HG02623 (cell line): ENCODE measurements at regions not wholly inside any gene's neighbourhood (a gene's known extent, or its start where the extent isn't known, plus 50 kb on each side); places are given as distances from the start of the nearest gene placed in this dataset.
A peak's percentile ranks its signal among the peaks of the same experiment; 100 is the strongest.
"Not testable (repeated sequence)": the region's sequence is repeated elsewhere in the genome, so short reads cannot be mapped to it uniquely, and the experiment has no call there.

Experiments
- ATAC-seq: cut with Tn5 transposase; IDR thresholded peaks from one replicate; pipeline ENCODE4 v1.9.1; 2021; ENCODE audit warnings: moderate library complexity; ENCODE audit not compliant: unreplicated experiment

DNA sequence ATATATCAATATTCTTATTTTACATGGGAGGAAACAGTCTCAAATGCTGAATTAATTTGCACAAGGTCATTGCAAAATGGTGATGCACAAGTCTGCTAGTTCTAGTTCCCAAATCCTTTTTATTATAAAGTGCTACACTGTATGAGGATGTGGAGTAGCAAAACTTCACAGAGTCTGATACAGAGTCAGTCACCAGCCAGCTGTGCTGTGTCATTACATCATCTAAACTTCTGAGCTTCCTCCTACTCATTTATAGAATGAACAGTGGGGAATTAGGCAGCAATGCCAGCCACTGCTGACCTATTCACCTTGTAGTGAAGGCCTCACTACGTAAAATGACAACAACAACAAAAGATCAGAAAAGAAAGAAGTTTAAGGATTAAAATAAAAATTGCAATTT, 357.8 kb downstream of the TMEM167A start:
- peak; percentile 83 for ATAC-seq

DNA sequence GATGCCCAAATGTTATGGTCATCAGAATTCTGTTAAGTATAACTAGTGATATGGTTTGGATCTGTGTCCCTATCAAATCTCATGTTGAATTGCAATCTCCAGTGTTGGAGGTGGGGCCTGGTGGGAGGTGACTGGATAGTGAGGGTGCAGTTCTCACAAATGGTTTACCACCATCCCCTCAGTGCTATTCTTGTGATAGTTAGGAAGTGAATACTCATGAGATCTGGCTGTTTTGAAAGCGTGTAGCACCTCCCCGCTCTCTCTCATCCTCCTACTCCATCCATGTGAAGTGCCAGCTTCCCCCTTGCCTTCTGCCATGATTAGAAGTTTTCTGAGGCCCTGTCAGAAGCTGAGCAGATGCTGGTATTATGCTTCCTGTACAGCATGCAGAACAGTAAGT, 359.5 kb downstream of the TMEM167A start:
- no peak for ATAC-seq

DNA sequence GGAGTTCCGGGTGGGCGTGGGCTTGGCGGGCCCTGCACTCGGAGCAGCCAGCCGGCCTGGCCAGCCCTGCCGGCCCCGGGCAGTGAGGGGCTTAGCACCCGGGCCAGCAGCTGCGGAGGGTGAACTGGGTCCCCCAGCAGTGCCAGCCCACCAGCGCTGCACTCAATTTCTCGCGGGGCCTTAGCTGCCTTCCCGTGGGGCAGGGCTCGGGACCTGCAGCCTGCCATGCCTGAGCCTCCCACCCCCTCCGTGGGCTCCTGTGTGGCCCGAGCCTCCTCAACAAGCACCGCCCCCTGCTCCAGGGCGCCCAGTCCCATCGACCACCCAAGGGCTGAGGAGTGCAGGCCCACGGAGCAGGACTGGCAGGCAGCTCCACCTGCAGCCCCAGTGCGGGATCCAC, 362.5 kb downstream of the TMEM167A start:
- not testable (repeated sequence) for ATAC-seq

- ATAC-seq = no peak
Measured at GRCh38 chr5:82713811-82714210, 363.4 kb downstream of the TMEM167A start.

GRCh38 chr5:82707741-82708140, 369.5 kb downstream of the TMEM167A start:
- no peak for ATAC-seq

- no peak for ATAC-seq
Measured at GRCh38 chr5:82704381-82704780, 372.8 kb downstream of the TMEM167A start.

GRCh38 chr5:82702046-82702445, 375.1 kb downstream of the TMEM167A start:
- ATAC-seq = no peak

DNA sequence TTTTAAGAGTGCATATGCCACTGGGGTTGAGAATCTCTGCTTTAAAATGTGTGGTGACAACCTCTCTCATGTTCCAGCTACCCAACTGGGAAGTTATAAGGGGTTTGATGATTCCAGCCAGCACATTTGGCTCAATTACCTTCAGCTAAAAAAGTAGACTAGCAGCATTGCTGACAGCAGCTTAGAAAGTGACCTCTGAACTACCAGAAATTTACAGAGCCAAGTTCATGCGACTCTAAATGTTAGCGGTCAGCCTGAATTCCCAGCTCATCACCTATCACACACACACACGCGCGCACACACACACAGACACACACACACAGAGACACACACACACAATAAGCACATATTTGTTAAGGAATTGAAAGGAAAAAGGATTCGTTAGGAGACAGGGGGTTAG, 377.5 kb downstream of the TMEM167A start:
- no peak for ATAC-seq

GRCh38 chr5:82698026-82698425, 379.2 kb downstream of the TMEM167A start:
- ATAC-seq = no peak

- ATAC-seq = no peak
Measured at GRCh38 chr5:82694711-82695285, 382.4 kb downstream of the TMEM167A start.

GRCh38 chr5:82692826-82693225, 384.4 kb downstream of the TMEM167A start:
- ATAC-seq = no peak

GRCh38 chr5:82684659-82685058, 392.5 kb downstream of the TMEM167A start:
- ATAC-seq = no peak

GRCh38 chr5:82684165-82684564, 393.0 kb downstream of the TMEM167A start:
- ATAC-seq = no peak

DNA sequence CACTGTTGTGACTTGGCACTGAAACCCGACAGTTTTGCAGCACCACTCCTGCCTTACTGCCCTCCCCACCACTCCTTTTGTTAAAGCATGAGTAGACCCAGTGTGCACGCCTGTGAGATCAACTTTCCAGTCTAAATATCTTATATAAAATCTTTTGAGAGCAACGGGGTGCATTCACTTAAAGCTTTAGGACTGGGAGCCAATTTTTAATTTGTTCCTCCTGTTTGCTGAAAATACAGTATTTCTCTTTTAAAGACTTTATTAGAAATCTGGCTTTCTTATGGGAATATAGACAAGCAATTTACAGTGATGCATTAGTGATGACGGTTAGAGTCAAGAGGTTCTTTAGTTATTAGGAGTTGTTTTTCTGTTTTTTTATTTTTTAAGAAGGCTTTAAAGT, 397.5 kb downstream of the TMEM167A start:
- ATAC-seq = no peak

DNA sequence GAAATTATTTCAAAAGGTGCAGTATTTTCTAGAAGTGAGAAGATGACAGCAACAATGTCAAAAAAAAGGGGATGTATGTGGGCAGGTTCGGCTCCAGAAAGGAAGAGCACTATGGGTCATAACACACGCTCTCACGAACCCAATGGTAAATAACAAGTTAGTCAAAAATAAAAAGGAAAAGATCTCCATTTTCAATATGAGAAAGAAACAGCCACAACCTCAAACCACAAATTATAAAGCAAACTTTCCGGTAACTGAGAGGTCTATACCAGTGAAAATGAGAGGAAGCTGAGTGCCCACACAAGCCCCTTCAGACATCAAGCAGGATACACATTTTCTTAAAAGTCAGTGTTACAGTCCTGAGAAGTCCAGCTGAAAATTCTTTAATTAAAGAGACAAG, 398.5 kb upstream of the RPS23 start:
- ATAC-seq = peak; percentile 80

DNA sequence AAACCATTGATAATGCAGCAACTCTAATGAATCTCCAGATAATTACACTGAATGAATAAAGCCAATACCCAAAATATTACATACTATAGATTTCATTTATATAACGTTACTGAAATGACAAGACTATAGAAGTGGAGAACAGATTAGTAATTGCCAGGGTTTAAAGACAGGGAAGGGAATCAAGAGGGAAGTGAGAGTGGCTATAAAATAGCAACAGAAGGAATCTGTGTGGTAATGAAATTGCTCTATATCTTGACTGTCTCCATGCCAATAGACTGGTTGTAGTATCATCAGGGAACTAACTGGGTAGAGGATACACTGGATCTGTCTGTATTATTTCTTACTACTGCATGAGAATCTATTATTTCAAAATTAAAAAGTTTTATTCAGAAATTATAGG, 396.5 kb upstream of the RPS23 start:
- ATAC-seq = no peak

GRCh38 chr5:82673057-82673809, 395.1 kb upstream of the RPS23 start:
- no peak for ATAC-seq

DNA sequence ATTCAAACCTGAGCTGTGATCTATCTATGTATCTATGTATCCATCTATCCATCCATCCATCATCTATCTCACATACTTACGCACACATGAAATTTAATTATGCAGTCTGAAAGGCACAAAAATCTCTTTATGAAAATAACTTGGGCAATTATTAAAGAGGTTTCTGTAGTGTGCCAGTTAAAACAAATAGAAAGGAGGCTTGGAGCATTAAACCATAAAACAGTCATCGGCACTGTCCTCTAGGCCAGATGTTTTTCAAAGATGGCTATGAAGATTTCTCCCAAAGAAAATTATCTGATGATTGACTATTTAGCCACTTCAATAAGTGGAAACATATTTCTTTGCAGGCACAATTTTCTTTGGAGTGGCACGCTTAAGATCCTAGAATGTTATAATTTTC, 392.5 kb upstream of the RPS23 start:
- no peak for ATAC-seq

GRCh38 chr5:82669720-82670119, 391.6 kb upstream of the RPS23 start:
- no peak for ATAC-seq

GRCh38 chr5:82666312-82666711, 388.2 kb upstream of the RPS23 start:
- no peak for ATAC-seq

- no peak for ATAC-seq
Measured at GRCh38 chr5:82664732-82665131, 386.6 kb upstream of the RPS23 start.

- ATAC-seq = no peak
Measured at GRCh38 chr5:82663225-82663624, 385.1 kb upstream of the RPS23 start.

DNA sequence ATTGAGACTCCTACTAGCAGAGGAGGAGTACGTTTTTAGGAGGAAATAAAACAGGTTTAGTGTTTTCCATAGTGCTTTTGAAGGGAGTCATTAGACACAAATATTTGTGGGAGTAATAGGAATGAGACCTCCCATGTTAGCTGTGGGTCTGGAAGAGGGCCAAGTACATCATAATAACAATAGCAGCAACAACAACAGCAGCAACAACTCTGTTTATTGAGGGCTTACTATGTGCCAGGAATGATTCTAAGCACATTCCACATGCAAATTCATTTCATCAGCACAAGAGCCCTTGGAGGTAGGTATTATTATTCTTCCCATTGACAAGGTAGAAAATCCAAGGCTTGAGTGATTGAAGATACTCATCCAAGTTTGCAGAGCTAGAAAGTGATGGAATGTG, 384.2 kb upstream of the RPS23 start:
- ATAC-seq = no peak
